Body of pancreas (tissue), 4 donors: ENCODE measurements at regions not wholly inside any gene's neighbourhood (a gene's known extent, or its start where the extent isn't known, plus 50 kb on each side); places are given as distances from the start of the nearest gene placed in this dataset.

Experiments used
- CTCF ChIP-seq, 7 experiments: fragments of 450-650 bp in 4 of 7; fragments of 200-600 bp in 3 of 7; sonication (generic) in 3 of 7; IDR thresholded peaks; one replicate each; pipeline ENCODE4 v1.5.1; 2016 to 2019; ENCODE audit warnings: antibody characterized with exemption in 7 of 7
- POLR2A ChIP-seq, 3 donors: fragments of 450-650 bp; IDR thresholded peaks; one replicate each; pipeline ENCODE4 v1.6.1; 2016; ENCODE audit warnings: antibody characterized with exemption in 3 of 3, mild to moderate bottlenecking in 2 of 3

GRCh38 chr1:83131692-83131955 is 867.3 kb downstream of the TTLL7 start:
- TF ChIP-seq CTCF (IDR thresholded peaks at IDR 0.05): no peak
- no peak for TF ChIP-seq POLR2A (IDR thresholded peaks at IDR 0.05)
